ENCODE measurements at regions not wholly inside any gene's neighbourhood (a gene's known extent, or its start where the extent isn't known, plus 50 kb on each side); places are given as distances from the start of the nearest gene placed in this dataset.
A peak's percentile ranks its signal among the peaks of the same experiment; 100 is the strongest.
"Not testable (repeated sequence)": the region's sequence is repeated elsewhere in the genome, so short reads cannot be mapped to it uniquely, and the experiment has no call there.

DNA sequence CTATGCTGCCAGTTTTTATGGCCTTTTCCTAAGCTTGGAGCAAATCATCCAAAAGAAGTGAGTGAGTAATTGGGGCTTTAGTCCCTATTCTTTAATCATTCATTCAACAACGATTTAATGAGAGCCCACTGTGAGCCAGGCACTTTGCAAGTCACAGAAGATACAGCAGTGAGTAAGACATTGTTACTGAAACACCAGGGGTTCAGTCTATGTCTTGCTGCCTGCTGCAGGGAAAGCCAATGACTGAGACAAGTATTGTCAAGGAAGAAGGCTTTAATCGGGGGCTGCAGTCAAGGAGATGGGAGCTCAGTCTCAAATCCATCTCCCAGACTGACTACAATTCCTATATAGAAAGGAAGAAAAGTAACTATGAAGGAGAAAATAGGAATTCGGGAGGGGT lies 228.3 kb downstream of the FAM181B start:
- H3K36me3 Mint-ChIP-seq (ENCODE audit: insufficient read depth in 1 of 3, low read depth in 3 of 3): peaks cover 0 to 7% (median 0%) of the 10 kb centered on the region in 3 experiments; a peak in 3 of 7 replicates
- Histone ChIP-seq H2AFZ (ENCODE audit: low read length) (no peak overlapping the region), H3K23ac (ENCODE audit: insufficient read length, low read depth, low read length) (no peak overlapping the region), H3K9ac (ENCODE audit: extremely low read depth, insufficient read length, low read length) (no peak overlapping the region), H3K79me1 (ENCODE audit: insufficient read depth, low read depth, low read length, poor library complexity, severe bottlenecking) (no peaks in the 10 kb centered on the region), H4K8ac (replicated peaks; ENCODE audit: insufficient read length, low read depth, low read length) (no peak overlapping the region), H2AK5ac (ENCODE audit: insufficient read length, low read length) (no peak overlapping the region), H3K9me3 (ENCODE audit: control insufficient read depth, low read depth, low read length) (no peaks in the 10 kb centered on the region), H2BK15ac (ENCODE audit: low read depth, low read length) (no peak overlapping the region), H3K14ac (ENCODE audit: insufficient read depth, low read length) (no peak overlapping the region), H3K4ac (ENCODE audit: low read depth, low read length) (no peak overlapping the region), H3K27me3 (ENCODE audit: insufficient read depth, low read length) (no peaks in the 10 kb centered on the region), H3K4me2 (ENCODE audit: insufficient read depth, insufficient read length, low read length) (no peak overlapping the region), H4K91ac (ENCODE audit: insufficient read length, low read depth, low read length) (no peak overlapping the region), H3K23me2 (ENCODE audit: insufficient read length, low read depth, low read length, poor library complexity, severe bottlenecking) (no peaks in the 10 kb centered on the region), H3K27ac (ENCODE audit: insufficient read length, low read depth, low read length) (no peak overlapping the region), H2BK5ac (ENCODE audit: insufficient read length, low read length) (no peak overlapping the region), H2BK12ac (ENCODE audit: insufficient read length, low read depth, low read length) (no peak overlapping the region), H3K4me1 (ENCODE audit: insufficient read depth, low read length) (peaks cover 2% of the 10 kb centered on the region; the same call in 1 of the 2 replicates), H3K79me2 (ENCODE audit: insufficient read depth, low read length) (no peaks in the 10 kb centered on the region), H4K5ac (ENCODE audit: insufficient read length, low read depth, low read length) (no peak overlapping the region), H3T11ph (ENCODE audit: low read length) (no peak overlapping the region), H3K56ac (ENCODE audit: insufficient read length, low read depth, low read length) (no peak overlapping the region), H2BK120ac (ENCODE audit: low read depth, low read length, poor library complexity, severe bottlenecking) (no peak overlapping the region), H4K20me1 (ENCODE audit: control insufficient read depth, insufficient read depth, insufficient read length) (no peaks in the 10 kb centered on the region), H3K18ac (ENCODE audit: insufficient read length, low read depth, low read length) (no peak overlapping the region), H2BK20ac (ENCODE audit: low read depth, low read length, poor library complexity, severe bottlenecking) (no peak overlapping the region)
- H3K27me3 Mint-ChIP-seq (ENCODE audit: low read depth): no peaks in the 10 kb centered on the region
- H3K4me1 Mint-ChIP-seq: peaks cover 8 to 14% of the 10 kb centered on the region in 2 experiments
- peak overlapping the region in 1 of 3 experiments; percentile 39; a peak in 1 of 7 replicates for H3K27ac Mint-ChIP-seq
- WGBS (ENCODE audit: extremely low coverage, insufficient read length, low lambda C conversion rate): no CpG with 5 or more reads among the region's 3 CpGs
- H3K4me3 Mint-ChIP-seq: no peak overlapping the region; a peak in 1 of 5 replicates
- no peak for DNase-seq
- H3K9me3 Mint-ChIP-seq: peaks cover 3 to 6% of the 10 kb centered on the region in 2 experiments; a peak in 2 of 5 replicates
- TF ChIP-seq, protein P1, sequence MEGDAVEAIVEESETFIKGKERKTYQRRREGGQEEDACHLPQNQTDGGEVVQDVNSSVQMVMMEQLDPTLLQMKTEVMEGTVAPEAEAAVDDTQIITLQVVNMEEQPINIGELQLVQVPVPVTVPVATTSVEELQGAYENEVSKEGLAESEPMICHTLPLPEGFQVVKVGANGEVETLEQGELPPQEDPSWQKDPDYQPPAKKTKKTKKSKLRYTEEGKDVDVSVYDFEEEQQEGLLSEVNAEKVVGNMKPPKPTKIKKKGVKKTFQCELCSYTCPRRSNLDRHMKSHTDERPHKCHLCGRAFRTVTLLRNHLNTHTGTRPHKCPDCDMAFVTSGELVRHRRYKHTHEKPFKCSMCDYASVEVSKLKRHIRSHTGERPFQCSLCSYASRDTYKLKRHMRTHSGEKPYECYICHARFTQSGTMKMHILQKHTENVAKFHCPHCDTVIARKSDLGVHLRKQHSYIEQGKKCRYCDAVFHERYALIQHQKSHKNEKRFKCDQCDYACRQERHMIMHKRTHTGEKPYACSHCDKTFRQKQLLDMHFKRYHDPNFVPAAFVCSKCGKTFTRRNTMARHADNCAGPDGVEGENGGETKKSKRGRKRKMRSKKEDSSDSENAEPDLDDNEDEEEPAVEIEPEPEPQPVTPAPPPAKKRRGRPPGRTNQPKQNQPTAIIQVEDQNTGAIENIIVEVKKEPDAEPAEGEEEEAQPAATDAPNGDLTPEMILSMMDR (conservative IDR thresholded peaks at IDR 0.05): no peak

DNA sequence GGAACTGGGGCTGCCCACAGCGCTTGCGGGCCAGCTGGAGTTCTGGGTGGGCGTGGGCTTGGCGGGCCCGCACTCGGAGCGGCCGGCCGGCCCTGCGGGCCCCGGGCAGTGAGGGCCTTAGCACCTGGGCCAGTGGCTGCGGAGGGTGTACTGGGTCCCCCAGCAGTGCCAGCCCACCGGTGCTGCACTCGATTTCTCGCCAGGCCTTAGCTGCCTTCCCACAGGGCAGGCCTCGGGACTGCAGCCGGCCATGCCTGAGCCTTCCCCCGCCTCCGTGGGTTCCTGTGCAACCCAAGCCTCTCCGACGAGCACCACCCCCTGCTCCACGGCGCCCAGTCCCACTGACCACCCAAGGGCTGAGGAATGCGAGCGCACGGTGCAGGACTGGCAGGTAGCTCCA lies 232.5 kb downstream of the FAM181B start:
- H3K9ac ChIP-seq (ENCODE audit: extremely low read depth, insufficient read length, low read length); H3K18ac ChIP-seq (ENCODE audit: insufficient read length, low read depth, low read length); H3K23me2 ChIP-seq (ENCODE audit: insufficient read length, low read depth, low read length, poor library complexity, severe bottlenecking); H4K8ac ChIP-seq (replicated peaks; ENCODE audit: insufficient read length, low read depth, low read length); H2BK20ac ChIP-seq (ENCODE audit: low read depth, low read length, poor library complexity, severe bottlenecking); H3K23ac ChIP-seq (ENCODE audit: insufficient read length, low read depth, low read length); H3K27ac ChIP-seq (ENCODE audit: insufficient read length, low read depth, low read length); H3K27me3 Mint-ChIP-seq (ENCODE audit: low read depth); H3K79me1 ChIP-seq (ENCODE audit: insufficient read depth, low read depth, low read length, poor library complexity, severe bottlenecking); H3K4me1 Mint-ChIP-seq; H3K4me1 ChIP-seq (ENCODE audit: insufficient read depth, low read length); H3K4ac ChIP-seq (ENCODE audit: low read depth, low read length); H3K36me3 Mint-ChIP-seq (ENCODE audit: insufficient read depth in 1 of 3, low read depth in 3 of 3); H3T11ph ChIP-seq (ENCODE audit: low read length); H3K56ac ChIP-seq (ENCODE audit: insufficient read length, low read depth, low read length); H3K79me2 ChIP-seq (ENCODE audit: insufficient read depth, low read length); H4K5ac ChIP-seq (ENCODE audit: insufficient read length, low read depth, low read length); H3K14ac ChIP-seq (ENCODE audit: insufficient read depth, low read length); H4K91ac ChIP-seq (ENCODE audit: insufficient read length, low read depth, low read length); H2BK15ac ChIP-seq (ENCODE audit: low read depth, low read length); H2BK120ac ChIP-seq (ENCODE audit: low read depth, low read length, poor library complexity, severe bottlenecking); H2BK5ac ChIP-seq (ENCODE audit: insufficient read length, low read length); H3K9me3 Mint-ChIP-seq; H2AFZ ChIP-seq (ENCODE audit: low read length); H3K4me3 Mint-ChIP-seq; H3K27me3 ChIP-seq (ENCODE audit: insufficient read depth, low read length); DNase-seq; H3K4me2 ChIP-seq (ENCODE audit: insufficient read depth, insufficient read length, low read length); H2BK12ac ChIP-seq (ENCODE audit: insufficient read length, low read depth, low read length); H2AK5ac ChIP-seq (ENCODE audit: insufficient read length, low read length); H4K20me1 ChIP-seq (ENCODE audit: control insufficient read depth, insufficient read depth, insufficient read length); H3K9me3 ChIP-seq (ENCODE audit: control insufficient read depth, low read depth, low read length): not testable (repeated sequence)
- peak overlapping the region in 1 of 3 experiments; percentile 53; a peak in 1 of 7 replicates for H3K27ac Mint-ChIP-seq
- WGBS (ENCODE audit: extremely low coverage, insufficient read length, low lambda C conversion rate): no CpG with 5 or more reads among the region's 26 CpGs

Measured in H9 (cell line).